NCI-H510A treated with DMSO at 0.1 percent for 48 hours (cell line): ENCODE measurements at regions not wholly inside any gene's neighbourhood (a gene's known extent, or its start where the extent isn't known, plus 50 kb on each side); places are given as distances from the start of the nearest gene placed in this dataset.
"Not testable (repeated sequence)": the region's sequence is repeated elsewhere in the genome, so short reads cannot be mapped to it uniquely, and the experiment has no call there.

ENCODE experiments used
- DNase-seq: peaks from one replicate; lab custom pipeline; 2025; lab: John Stamatoyannopoulos, UW

DNA sequence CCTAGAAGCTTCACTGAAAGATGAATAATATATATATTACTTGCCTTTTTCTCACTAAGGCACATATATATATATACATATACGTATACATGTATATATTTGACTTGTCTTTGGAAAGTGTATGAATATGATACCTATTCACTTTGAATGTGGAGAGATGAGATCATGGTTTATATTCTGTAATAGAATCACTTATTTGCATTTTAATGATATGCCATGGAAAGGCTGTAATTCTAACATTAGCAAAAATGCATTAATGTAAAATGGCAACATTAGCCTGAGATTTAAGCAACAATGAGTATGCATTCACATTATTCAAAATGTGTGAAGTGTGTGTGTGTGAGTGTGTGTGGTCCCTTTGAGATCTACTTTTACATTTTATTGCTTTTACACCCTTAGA, 54.5 kb upstream of the PRKD1 start:
- no peak for DNase-seq

DNA sequence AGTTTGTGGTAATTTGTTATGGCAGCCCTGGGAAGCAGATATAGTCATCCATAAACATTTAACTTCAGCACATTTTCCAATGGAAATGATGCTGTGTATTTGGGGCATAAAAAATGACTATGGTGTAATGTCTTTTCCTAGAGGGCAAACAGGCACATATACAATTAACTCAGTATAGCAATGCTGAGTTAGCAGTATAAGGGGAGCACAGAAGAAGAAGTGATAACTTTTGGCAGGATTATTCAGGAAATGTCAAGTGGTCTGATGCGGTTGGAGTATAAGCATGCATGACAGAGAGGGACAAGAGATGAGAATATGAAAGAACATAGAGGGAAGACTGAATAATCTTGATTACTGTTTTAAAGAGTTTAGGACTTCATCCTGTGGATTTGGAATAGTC, 55.3 kb upstream of the PRKD1 start:
- DNase-seq = no peak

DNA sequence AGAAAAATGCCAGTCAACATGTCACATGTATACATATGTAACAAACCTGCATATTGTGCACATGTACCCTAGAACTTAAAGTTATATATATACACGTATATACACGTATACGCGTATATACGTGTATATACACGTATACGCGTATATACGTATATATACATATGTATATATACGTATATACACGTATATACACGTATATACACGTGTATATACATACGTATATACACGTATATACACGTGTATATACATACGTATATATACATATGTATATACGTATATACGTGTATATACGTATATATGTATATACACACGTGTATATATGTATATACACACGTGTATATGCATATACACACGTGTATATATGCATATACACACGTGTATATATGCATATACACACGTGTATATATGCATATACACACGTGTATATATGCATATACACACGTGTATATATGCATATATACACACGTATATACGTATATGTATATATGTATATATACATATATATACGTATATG, 62.8 kb upstream of the PRKD1 start:
- not testable (repeated sequence) for DNase-seq

DNA sequence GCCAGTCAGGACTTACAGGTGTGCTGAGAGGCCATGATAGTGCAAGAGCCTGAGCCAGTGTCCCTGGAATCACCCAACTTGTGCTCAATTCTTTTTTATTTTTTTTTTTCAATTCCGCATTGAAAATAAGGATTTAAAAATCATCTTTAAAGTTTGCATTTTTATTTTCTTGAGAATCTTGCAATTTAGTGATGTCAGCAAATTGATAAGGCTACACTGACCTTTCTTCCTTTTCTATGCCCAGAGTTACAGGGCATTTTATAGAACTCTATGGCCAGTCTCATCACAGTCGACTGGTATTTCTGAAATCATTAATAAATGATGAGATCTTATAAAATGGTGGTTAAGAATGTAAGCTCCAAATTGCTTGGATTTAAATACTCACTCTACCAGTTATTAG, 63.3 kb upstream of the PRKD1 start:
- DNase-seq = no peak

DNA sequence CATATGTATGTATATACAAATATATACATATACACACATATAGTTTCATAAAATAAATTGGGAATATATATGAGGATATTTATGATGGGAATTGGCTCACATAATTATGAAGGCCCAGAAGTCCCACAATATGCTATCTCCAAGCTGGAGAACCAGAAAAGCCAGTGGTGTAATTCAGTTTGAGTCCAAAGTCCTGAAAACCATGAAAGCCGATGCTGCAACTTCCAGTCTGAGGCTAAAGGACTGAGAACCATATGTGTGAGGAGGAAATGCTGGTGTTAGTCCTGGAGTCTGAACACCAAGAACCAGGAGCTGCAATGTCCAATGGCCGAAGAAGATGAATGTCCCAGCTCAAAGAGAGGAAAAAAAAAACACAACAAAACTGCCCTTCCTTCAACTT, 65.5 kb upstream of the PRKD1 start:
- no peak for DNase-seq

DNA sequence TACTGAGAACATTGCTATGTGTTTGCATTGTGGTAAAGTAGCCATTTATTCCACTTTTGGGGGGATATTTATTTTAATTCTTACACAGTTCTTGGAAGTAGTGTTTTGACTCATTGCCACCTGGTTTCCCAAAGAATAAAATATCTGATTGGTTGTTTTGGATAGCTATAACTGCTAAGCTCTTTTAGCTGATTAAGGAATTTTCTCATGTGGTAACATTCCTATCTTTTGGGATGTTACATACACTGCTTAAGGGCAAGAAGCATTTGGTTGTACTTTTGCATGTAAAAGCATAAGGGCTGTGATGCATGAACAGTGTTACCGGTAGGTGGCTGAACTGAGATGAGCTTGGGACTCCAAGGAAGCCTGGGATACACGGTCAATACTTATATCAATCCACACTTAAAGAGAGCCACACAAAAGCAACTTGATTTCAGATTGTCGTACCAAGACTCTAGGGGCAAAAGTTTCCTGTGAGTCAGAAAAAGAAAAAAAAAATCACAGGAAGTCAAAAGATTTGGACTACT, 71.4 kb upstream of the PRKD1 start:
- DNase-seq = no peak

DNA sequence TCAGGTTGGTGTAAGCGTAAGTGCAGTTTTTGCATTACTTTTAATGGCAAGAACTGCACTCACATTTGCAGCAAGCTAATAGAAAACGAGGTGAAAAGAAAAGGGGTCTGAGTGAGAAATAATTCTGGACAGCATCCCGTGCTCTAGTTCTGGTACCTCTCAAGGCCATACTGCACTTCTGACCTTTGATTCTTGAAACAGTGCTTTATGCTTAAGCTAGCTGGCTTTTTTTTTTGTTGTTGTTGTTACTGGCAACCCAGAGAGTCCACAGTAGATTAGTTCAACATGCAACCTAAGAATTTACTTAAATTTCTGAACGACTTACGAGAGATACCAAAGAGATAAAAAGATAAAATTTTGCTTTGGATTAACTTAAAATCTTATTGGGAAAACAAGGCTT, 75.2 kb upstream of the PRKD1 start:
- no peak for DNase-seq

DNA sequence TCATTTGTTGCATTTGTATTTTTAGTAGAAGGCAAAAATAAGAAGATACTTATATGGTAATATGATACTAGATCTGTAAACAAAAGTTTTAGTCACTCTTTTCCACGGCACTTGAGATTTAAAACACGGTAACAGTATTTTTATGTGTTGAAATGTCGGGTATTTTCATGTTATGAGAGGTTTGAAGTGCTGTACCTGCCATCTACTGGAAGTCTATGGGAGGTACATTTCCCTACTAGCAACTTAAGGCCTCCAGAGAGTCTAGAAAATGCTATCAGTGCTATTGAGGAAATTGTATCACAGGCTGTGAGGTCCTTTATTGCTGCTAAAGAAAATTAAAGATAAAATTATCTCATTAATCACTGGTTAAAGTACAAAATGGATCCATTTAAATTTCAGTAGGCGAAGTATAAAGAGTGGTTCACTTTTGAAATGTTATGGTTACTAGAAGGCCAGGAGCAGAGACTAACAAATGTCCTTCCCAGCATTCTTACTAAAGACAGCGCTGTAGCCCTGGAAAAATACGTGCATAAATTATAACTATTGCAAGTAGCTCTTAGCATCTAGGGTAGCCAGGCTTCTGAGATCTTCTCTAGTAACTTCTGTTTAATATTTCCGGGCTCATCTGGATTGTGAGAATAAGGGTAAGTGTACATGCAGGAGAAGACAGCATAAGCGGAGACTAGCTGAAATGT, 77.6 kb upstream of the PRKD1 start:
- DNase-seq = peak; percentile 80

DNA sequence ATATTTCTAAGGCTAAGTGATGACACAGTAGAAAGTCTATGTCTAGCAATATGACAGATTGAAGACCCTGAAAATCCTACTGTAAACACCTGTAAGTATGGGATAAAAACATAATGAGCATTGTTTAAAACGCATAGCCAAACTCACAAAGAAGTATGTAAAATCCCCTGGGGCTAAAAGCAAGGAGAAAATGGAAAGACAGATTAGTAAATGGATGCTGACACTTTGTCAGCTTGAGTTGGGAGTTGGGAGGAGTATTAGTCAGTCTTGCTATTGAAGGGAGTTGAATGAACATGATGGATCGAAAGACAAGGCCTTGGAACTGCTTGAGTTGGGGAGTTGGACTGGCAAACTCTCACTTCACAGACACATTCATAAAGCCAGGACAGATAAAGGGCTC, 79.0 kb upstream of the PRKD1 start:
- DNase-seq = no peak

DNA sequence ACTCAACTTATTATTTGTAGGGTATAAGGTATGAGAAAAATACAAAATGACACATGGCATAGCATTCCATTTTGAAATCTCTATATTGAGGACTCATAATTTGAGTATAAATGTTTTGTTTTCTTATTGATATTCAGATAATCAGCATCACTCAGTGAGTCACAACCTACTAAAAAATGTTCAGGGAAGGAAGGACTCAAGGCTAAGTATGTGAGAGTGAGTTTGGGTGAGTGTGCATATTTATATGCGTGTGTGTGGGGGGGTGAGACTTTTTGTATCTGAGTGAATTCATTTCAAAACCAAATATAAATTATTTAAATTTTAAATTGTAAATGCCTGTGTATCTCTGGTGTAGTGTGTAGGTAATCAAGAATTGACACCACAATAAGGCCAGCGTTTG, 87.8 kb upstream of the PRKD1 start:
- DNase-seq = no peak

DNA sequence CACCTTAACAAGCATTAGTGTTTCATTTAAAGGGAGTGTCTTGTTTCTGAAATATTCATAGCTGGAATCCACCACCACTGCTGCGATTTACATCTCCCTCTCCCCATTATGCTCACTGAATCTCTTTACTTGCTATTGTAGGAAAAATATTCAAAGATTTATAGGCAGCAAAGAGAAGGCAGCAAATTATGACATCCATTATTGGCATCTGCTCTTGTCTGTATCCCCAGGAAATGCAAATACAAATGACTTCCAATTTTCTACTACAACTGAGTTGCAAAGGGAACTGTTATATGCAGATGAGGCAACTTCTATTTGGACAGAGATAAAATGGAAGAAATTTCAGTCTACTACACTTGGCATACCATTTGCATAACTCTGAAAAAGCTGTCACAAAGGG, 88.4 kb upstream of the PRKD1 start:
- DNase-seq = no peak

DNA sequence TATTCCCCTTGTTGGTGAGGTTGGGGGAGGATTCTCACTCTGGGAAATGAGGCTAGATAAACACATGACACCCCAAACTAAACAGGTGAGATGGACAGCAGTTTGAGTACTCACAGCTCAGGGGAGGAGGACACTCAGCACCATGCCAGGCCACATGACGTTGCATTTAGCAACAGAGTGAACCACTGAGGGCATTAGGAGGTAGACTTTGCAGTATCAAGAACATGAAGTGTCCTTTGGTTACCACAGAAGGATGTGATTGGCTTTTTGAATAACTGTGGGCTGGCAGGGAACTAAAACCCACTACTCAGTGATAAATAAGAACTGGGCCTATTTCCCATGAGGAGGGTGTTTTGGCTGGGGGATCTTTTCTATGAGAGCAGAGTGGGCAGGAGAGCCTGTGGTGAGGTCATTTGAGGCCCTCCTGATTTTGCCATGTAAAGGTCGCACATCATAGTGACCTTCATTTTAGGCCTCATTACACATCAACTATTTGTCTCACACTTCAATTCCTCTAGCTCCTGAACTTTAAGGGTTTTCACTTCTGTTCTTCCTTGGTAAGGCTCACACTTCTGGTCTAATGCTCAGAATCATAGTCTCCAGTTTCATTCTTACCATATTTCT, 89.8 kb upstream of the PRKD1 start:
- DNase-seq = no peak

DNA sequence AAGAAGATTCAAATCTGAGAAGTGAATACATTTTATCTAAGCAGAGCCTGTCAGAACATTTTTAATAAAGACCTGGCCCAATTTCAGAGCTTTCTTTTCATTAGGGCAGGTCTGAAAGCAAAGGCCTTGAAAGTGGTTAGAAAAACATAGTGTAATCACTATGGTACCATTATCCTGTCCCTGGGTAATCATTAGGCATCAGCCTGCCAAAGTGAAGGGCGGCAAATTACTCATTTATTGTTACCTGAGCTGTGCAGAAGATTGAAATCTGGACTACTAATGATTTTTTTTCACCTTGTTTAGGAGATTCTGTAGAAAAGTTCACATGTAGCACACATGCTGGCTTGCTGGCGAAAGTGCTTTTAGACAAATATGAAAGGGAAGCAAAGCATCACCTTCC, 92.6 kb upstream of the PRKD1 start:
- DNase-seq = no peak

DNA sequence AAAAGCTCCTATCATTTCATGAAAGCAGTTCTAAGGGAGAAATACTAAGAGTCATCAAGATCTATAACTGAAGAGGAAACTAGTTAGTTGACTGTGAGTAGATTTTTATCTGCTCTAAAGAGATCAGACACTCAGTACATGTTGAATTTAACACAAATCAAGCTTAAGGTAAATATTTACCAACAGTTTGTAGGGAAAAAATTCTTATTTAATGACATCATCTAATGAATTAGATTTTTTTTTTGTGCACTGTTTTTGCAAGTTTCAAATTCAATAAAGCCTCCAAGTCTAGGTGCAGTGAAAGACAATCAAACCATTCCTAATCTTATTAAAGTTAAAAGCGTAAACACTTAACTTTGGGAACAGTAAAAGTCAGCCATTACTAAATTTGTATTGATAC, 93.0 kb upstream of the PRKD1 start:
- DNase-seq = no peak

DNA sequence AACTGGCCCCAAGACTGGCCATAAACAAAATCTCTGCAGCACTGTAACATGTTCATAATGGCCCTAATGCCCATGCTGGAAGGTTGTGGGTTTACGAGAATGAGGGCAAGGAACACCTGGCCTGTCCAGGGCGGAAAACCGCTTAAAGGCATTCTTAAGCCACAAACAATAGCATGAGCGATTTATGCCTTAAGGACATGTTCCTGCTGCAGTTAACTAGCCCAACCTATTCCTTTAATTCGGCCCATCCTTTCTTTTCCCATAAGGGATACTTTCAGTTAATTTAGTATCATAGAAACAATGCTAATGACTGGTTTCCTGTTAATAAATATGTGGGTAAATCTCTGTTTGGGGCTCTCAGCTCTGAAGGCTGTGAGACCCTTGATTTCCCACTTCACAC, 95.7 kb upstream of the PRKD1 start:
- not testable (repeated sequence) for DNase-seq

DNA sequence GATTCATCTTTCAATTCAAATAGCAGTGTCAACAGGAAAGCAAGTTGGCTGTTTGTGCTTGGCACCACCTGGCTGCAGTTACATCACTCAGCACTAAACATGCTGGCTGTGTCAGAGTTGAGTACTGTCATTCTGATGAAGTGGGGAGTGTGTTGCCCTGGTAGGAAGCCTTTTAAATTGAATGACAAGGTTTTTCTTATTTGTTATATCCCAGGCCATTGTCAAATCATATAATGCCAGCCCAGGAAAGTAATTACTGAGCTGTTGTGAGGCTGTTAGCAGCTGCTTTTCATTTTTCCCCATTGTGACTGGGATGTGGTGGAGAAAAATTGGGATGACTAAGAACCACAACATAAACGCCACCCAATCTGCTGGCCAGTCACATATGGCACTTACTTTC, 106.5 kb upstream of the PRKD1 start:
- DNase-seq = peak; percentile 70

DNA sequence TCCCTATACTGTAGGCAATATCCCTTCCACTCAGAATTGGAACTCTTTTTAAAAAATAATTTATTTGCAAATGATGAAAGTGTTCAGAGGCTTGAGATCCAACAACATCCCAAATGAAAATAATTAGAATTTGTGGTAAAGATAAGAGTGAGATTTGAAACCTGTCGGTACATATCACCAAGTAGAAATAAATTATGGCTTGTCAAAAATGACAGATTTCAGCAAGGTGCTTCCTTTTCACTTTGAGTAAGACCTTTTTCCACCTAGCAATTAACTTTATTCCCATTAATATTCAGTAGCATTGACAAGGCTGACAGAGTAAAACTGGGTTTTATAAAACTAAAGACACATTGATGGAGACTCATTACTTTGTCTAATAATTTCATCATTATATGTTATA, 107.7 kb upstream of the PRKD1 start:
- DNase-seq = no peak

DNA sequence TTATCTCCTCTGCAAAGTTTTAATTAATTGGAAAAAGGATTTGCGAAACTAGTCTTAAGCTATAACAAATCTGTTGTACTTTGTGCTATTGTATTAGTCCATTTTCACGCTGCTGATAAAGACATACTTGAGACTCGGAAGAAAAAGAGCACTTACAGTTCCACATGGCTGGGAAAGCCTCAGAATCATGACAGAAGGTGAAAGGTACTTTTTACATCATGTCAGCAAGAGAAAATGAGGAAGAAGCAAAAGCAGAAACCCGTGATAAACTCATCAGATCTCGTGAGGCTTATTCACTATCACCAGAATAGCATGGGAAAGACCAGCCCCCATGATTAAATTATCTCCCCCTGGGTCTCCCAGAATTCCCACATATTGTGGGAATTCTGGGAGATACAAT, 118.1 kb upstream of the PRKD1 start:
- DNase-seq = no peak

DNA sequence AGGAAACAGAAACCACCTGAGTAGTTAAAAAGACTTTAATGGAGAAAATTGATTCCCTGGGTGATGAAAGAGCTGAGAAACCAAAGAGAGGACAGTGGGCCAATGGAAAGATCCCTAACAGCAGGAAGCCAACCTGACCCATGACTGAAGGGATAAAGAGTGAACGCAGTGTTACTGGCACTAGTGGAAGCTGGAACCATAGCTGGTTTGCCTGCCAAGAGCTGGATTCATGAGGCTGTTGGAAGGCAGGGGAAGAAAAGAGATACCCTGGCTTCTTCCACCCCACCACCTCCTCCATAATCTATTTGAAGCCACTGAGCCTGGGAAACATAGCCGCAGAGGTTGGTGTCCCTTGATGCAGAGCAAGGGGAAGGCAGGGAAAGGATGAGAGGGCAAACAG, 125.5 kb upstream of the PRKD1 start:
- no peak for DNase-seq

DNA sequence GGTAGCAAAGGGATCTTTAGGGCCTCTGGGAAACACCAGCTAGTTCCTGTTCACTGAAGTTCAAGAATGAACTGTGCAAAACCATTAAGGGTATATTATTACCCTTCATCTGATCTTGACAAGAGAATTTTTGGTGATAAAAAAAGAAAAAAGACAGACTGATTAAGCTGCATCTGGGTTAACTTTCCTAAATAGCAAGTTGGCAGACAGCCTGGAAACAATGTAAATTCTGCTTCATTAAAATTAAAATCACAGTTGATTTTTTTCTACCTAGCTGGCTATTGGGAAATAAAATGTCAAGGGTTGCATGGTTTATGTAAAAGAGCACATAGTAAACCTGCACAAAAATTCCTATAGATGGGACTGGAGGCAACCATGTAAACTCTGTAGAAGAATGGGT, 126.6 kb upstream of the PRKD1 start:
- DNase-seq = no peak

DNA sequence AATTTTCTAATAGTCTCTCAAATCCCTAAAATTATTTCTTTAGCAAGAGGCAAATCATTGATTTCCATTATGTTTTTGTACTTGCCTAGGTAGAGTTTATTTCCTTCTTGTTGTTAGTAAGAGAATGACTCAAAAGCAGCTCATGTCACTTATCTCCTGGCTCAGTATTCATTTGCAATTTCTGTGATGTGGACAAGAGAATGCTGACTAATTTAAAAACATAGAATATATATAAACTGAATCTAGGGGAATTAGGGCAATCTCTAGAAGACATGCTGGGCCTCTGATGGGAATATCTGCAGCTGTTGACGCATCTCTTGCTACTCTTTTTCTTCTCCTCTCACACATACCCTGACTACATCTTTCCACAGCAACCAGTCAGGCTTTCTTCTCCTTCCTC, 130.8 kb upstream of the PRKD1 start:
- DNase-seq = no peak

DNA sequence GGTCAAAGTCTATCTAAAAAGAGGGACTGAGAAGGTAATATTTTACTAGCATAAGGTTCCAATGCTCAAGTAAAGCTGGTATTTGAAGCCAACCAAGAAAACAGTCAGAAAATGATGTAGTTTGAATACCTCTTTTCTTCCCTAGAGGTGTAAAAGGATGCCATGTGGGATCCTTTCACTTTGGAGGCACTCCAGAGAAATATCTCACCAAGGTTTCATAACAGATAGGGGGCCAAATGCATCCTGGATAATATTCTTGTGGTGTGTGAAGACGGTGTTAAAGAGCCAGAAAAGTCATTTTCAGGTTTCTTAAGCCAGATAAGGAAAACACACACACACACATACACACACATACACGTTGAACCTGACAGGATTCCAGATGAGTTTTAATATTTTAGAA, 136.1 kb upstream of the PRKD1 start:
- no peak for DNase-seq

DNA sequence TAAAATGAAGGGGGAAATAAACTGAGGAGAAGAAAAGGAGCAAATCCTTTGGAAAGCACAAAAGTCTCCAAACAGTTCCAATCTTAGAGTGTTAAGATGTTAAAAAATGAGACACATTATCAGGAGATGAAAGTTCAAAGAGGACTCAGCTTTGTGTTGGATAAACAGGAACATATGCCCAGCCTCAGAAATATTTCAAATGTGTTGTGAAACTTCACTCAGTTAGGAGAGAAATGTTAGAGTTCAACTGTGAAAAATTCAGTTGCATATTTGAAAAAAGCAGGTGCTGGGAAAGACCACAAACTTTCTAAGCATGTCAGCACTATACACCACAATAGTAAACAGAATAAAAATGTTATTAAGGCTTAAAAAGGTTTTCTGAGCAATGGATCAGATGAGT, 136.8 kb upstream of the PRKD1 start:
- no peak for DNase-seq

DNA sequence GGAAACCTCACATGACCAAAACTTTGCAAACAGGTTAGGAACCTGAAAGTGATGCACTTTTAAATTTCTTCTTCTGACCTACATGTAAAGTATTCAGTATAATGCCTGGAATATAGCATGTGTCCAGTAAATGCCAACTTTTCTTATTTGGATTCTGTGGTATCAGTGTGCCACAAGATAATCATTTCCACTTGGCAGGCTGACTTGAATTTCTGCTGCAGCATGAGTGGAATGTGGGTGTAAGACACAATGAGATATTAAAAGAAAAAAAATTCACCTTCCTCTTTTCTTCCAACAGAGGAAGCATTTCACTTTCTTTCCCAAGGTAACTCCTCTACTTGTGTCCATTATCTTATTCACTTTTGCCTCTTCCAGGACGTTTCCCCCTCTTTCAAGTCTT, 141.9 kb upstream of the PRKD1 start:
- DNase-seq = no peak
